LNCaP clone FGC (cell line): ENCODE measurements at regions not wholly inside any gene's neighbourhood (a gene's known extent, or its start where the extent isn't known, plus 50 kb on each side); places are given as distances from the start of the nearest gene placed in this dataset.

ENCODE experiments used
- DNase-seq: peaks from one replicate; pipeline ENCODE4 v3.0.0-alpha.2; 2011; ENCODE audit warnings: low read depth
- H3K4me3 ChIP-seq: 2 replicates; pipeline ENCODE4 v1.5.1; 2011; ENCODE audit warnings: mild to moderate bottlenecking, low read depth, low read length, control low read depth
- CTCF ChIP-seq: IDR thresholded peaks from 2 replicates; pipeline ENCODE4 v1.5.1; 2012; ENCODE audit warnings: mild to moderate bottlenecking; ENCODE audit not compliant: control insufficient read depth, insufficient read depth; ENCODE audit errors: extremely low read depth

GRCh38 chr16:51382940-51383339 is 231.9 kb upstream of the SALL1 start:
- H3K4me3 ChIP-seq: no peak overlapping the region
- no peak for TF ChIP-seq CTCF
- DNase-seq: no peak

- no peak for TF ChIP-seq CTCF
- no peak for DNase-seq
These were observed 231.1 kb upstream of the SALL1 start for GRCh38 chr16:51382211-51382610.

GRCh38 chr16:51376080-51376479 is 225.0 kb upstream of the SALL1 start:
- no peak for DNase-seq
- H3K4me3 ChIP-seq: no peak overlapping the region
- no peak for TF ChIP-seq CTCF

More at GRCh38 chr16:51382211-51382610, 231.1 kb upstream of the SALL1 start:
- no peak overlapping the region for H3K4me3 ChIP-seq

- DNase-seq: no peak
- TF ChIP-seq CTCF: no peak
- no peak overlapping the region for H3K4me3 ChIP-seq
These were observed 223.7 kb upstream of the SALL1 start for GRCh38 chr16:51374790-51375189.

- DNase-seq: no peak
- TF ChIP-seq CTCF: no peak
- no peak overlapping the region for H3K4me3 ChIP-seq
These were observed 223.3 kb upstream of the SALL1 start for GRCh38 chr16:51374346-51374745.

- no peak for DNase-seq
- H3K4me3 ChIP-seq: no peak overlapping the region
- no peak for TF ChIP-seq CTCF
These were observed 214.6 kb upstream of the SALL1 start for GRCh38 chr16:51365715-51366114.

GRCh38 chr16:51359141-51359955 is 208.3 kb upstream of the SALL1 start:
- no peak for DNase-seq
- TF ChIP-seq CTCF: no peak

More at GRCh38 chr16:51359141-51359955, 208.3 kb upstream of the SALL1 start:
- no peak overlapping the region for H3K4me3 ChIP-seq
